Spleen (tissue), 11 donors: ENCODE measurements at regions not wholly inside any gene's neighbourhood (a gene's known extent, or its start where the extent isn't known, plus 50 kb on each side); places are given as distances from the start of the nearest gene placed in this dataset.

Experiments
- DNase-seq: peaks from one replicate; pipeline ENCODE4 v3.0.0-alpha.2; 2020
- H3K27ac ChIP-seq, 8 donors: fragments of 200-600 bp; sonication (generic) in 7 of 8; 1 replicate in 4 of 8; 2 replicates in 4 of 8; pipeline versions ENCODE4 v1.5.0 to v1.8.0; 2016 to 2021; ENCODE audit warnings: inconsistent platforms in 4 of 8, mild to moderate bottlenecking in 4 of 8, moderate library complexity in 1 of 8
- H3K27me3 ChIP-seq, 7 donors: fragments of 200-600 bp; sonication (generic) in 6 of 7; replicated peaks in 1 of 7; 1 replicate in 4 of 7; 2 replicates in 3 of 7; pipeline versions ENCODE4 v1.5.0 to v1.8.0; 2016 to 2021; ENCODE audit warnings: inconsistent platforms in 3 of 7, mild to moderate bottlenecking in 1 of 7
- H3K36me3 ChIP-seq, 6 donors: fragments of 200-600 bp; sonication (generic) in 5 of 6; 1 replicate in 4 of 6; 2 replicates in 2 of 6; pipeline versions ENCODE4 v1.5.0 to v1.8.0; 2016 to 2021; ENCODE audit warnings: inconsistent platforms in 2 of 6
- H3K4me1 ChIP-seq, 6 donors: fragments of 200-600 bp; sonication (generic) in 5 of 6; 1 replicate in 3 of 6; 2 replicates in 3 of 6; pipeline versions ENCODE4 v1.5.0 to v1.8.0; 2016 to 2021; ENCODE audit warnings: inconsistent platforms in 3 of 6
- H3K4me3 ChIP-seq, 8 donors: fragments of 200-600 bp; sonication (generic) in 7 of 8; 1 replicate in 4 of 8; 2 replicates in 4 of 8; pipeline versions ENCODE4 v1.5.0 to v1.8.0; 2016 to 2021; ENCODE audit warnings: inconsistent platforms in 4 of 8, mild to moderate bottlenecking in 4 of 8, moderate library complexity in 2 of 8
- H3K9me3 ChIP-seq, 8 donors: fragments of 200-600 bp; sonication (generic) in 7 of 8; 1 replicate in 4 of 8; 2 replicates in 4 of 8; pipeline versions ENCODE4 v1.5.0 to v1.8.0; 2016 to 2021; ENCODE audit warnings: inconsistent platforms in 4 of 8
- POLR2A ChIP-seq, 3 donors: fragments of 450-650 bp; IDR thresholded peaks; one replicate each; pipeline ENCODE4 v1.5.1; 2017; ENCODE audit warnings: antibody characterized with exemption in 3 of 3, mild to moderate bottlenecking in 1 of 3
- POLR2AphosphoS5 ChIP-seq, 3 donors: sonication (generic); formaldehyde crosslinking; IDR thresholded peaks; one replicate each; pipeline ENCODE4 v1.5.1; 2017; ENCODE audit warnings: antibody characterized with exemption in 3 of 3
- WGBS, 5 donors: extraction: QIAGEN DNeasy Blood & Tissue Kit in 3 of 5; methylation state at CpG; one replicate each; pipeline versions ENCODE4 v1.1.5 to v1.1.7; 2013 to 2018; 5-methylcytosine and 5-hydroxymethylcytosine counted together
- intact Hi-C: fragments of 100-400 bp; cut with DNase I; formaldehyde crosslinking; loops from one replicate; pipeline ENCODE4 v1.15.0; 2023; ENCODE audit warnings: low total_unique reads
- TF ChIP-seq, protein P1 (sequence below), 11 experiments: fragments of 200-600 bp in 7 of 11; fragments of 450-650 bp in 4 of 11; sonication (generic) in 4 of 11; IDR thresholded peaks in 8 of 11; conservative IDR thresholded peaks in 3 of 11; 1 replicate in 7 of 11; 2 replicates in 4 of 11; pipeline versions ENCODE4 v1.4.0 to v1.8.0; 2016 to 2021; ENCODE audit warnings: antibody characterized with exemption in 11 of 11, inconsistent platforms in 4 of 11, mild to moderate bottlenecking in 1 of 11
- donor health status: healthy with polysubstance abuse.
- donor health status: DM: no; HTN: no; CAD: no; lungs with moderate emphysema.
- donor health status: DM: no; HTN: no; CAD: no.
- donor health status: Bipolar disorder and iron deficiency.
- donor health status: healthy.
- donor health status: DM: no; HTN: no; CAD: no.
- donor health status: DM: yes; HTN: yes; CAD: no.

DNA sequence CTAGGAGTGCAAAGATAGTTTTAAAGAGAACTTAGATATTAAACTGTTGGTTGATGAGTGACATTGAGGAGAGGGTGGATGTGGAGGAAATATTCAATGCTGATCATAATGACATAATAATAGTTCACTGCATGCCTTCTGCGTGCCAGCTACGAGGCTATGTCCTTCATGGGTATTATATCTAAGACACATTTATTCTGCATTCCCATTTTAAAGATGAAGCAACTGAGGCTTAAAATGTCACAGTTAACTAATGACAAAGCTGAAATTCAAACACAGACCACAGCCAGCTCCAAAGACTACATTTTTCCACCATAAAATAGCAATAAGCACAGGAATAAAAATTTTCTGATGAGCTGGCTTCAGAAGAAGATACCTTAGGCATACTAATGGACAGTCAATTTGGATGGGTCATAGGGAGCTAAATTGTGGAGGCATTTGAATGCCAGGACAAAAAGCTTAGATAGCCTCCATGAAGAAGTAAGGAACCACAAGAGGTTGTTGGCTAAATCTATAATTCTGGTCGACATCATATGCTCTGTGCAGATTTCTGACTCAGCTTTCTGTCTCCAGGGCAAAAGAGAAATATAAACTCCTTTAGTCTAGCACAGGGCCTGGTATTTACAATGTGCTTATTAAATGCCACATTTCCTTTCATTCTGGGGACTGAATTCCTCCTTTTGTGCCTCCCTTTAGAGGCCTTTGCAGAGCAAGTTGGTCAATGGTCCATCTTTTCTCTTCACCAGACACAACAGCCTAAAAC lies 71.2 kb upstream of the NRIP1 start:
- WGBS, 5 donors: 70 to 77% (median 72%) methylated on average over 3 of the region's 3 CpGs
- intact Hi-C loops: no loop called here

DNA sequence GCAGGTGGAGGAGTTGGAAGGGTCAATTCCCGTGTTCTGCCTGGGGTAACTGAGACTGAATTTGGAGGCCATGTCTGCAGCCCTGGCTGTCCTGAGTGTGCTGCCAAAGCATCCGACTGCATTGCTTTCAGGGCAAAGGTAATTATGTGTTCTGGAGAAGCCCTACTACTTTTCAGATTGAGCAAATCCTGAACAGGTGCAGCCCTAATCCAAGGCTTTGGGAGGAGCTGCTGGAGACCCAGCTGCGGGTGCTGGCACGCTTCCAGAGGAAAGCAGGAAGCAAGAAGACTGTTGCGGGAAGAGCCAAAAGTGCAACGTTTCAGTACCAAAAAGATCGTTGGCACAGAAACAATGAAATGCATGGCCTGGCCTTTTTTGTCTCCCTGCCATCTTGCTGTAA lies 73.7 kb upstream of the NRIP1 start:
- WGBS, 5 donors: 17 to 26% (median 24%) methylated on average over 7 of the region's 7 CpGs
- Histone ChIP-seq H3K4me1 (peaks cover 0 to 28% (median 10%) of the 10 kb centered on the region in 6 donors), H3K9me3 (no peaks in the 10 kb centered on the region), H3K36me3 (no peaks in the 10 kb centered on the region), H3K27ac (no peak overlapping the region), H3K27me3 (peaks cover 0 to 12% (median 0%) of the 10 kb centered on the region in 7 donors), H3K4me3 (no peak overlapping the region)
- no peak for DNase-seq
- TF ChIP-seq POLR2AphosphoS5 (IDR thresholded peaks at IDR 0.05) (no peak), POLR2A (IDR thresholded peaks at IDR 0.05) (no peak)
- TF ChIP-seq, protein P1, sequence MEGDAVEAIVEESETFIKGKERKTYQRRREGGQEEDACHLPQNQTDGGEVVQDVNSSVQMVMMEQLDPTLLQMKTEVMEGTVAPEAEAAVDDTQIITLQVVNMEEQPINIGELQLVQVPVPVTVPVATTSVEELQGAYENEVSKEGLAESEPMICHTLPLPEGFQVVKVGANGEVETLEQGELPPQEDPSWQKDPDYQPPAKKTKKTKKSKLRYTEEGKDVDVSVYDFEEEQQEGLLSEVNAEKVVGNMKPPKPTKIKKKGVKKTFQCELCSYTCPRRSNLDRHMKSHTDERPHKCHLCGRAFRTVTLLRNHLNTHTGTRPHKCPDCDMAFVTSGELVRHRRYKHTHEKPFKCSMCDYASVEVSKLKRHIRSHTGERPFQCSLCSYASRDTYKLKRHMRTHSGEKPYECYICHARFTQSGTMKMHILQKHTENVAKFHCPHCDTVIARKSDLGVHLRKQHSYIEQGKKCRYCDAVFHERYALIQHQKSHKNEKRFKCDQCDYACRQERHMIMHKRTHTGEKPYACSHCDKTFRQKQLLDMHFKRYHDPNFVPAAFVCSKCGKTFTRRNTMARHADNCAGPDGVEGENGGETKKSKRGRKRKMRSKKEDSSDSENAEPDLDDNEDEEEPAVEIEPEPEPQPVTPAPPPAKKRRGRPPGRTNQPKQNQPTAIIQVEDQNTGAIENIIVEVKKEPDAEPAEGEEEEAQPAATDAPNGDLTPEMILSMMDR (IDR thresholded peaks at IDR 0.05 in 8 of 11, conservative IDR thresholded peaks at IDR 0.05 in 3 of 11): no peak
- intact Hi-C loops: no loop called here

More for the DNA sequence above, 71.2 kb upstream of the NRIP1 start:
- Histone ChIP-seq H3K27me3 (peaks cover 0 to 12% (median 0%) of the 10 kb centered on the region in 7 donors), H3K4me3 (no peak overlapping the region), H3K36me3 (no peaks in the 10 kb centered on the region), H3K4me1 (peaks cover 0 to 23% (median 10%) of the 10 kb centered on the region in 6 donors), H3K27ac (no peak overlapping the region), H3K9me3 (no peaks in the 10 kb centered on the region)
- TF ChIP-seq POLR2A (IDR thresholded peaks at IDR 0.05) (no peak), POLR2AphosphoS5 (IDR thresholded peaks at IDR 0.05) (no peak)
- TF ChIP-seq, protein P1 (IDR thresholded peaks at IDR 0.05 in 8 of 11, conservative IDR thresholded peaks at IDR 0.05 in 3 of 11): no peak
- no peak for DNase-seq

DNA sequence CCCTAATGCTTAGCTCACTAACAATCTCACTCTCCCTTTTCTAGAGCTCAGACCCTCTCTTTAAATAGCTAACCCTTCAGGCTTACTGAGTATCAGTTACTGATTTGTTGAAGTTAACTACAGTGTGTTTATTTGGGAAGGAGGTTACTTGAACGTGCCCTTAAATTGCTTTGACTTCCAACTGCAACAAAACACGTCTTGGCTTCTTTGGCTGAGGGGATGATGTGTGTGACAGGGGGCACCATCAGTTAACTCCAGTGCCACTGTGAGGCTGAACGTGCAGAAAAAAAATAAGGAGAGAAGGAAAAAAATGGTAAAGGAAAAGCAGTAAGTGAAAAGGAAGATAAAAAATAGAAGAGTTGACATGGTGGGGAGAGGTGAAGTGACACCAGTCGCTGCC lies 75.1 kb upstream of the NRIP1 start:
- intact Hi-C loops: no loop called here
- 49 to 65% (median 61%) methylated on average over 4 of the region's 4 CpGs for whole genome bisulfite sequencing, 5 donors
- Histone ChIP-seq H3K9me3 (no peaks in the 10 kb centered on the region), H3K27me3 (peaks cover 0 to 12% (median 0%) of the 10 kb centered on the region in 7 donors), H3K4me3 (no peak overlapping the region), H3K4me1 (peaks cover 0 to 19% (median 2%) of the 10 kb centered on the region in 6 donors), H3K36me3 (no peaks in the 10 kb centered on the region), H3K27ac (no peak overlapping the region)
- TF ChIP-seq POLR2A (IDR thresholded peaks at IDR 0.05) (no peak), POLR2AphosphoS5 (IDR thresholded peaks at IDR 0.05) (no peak)
- TF ChIP-seq, protein P1 (IDR thresholded peaks at IDR 0.05 in 8 of 11, conservative IDR thresholded peaks at IDR 0.05 in 3 of 11): no peak
- DNase-seq: no peak

DNA sequence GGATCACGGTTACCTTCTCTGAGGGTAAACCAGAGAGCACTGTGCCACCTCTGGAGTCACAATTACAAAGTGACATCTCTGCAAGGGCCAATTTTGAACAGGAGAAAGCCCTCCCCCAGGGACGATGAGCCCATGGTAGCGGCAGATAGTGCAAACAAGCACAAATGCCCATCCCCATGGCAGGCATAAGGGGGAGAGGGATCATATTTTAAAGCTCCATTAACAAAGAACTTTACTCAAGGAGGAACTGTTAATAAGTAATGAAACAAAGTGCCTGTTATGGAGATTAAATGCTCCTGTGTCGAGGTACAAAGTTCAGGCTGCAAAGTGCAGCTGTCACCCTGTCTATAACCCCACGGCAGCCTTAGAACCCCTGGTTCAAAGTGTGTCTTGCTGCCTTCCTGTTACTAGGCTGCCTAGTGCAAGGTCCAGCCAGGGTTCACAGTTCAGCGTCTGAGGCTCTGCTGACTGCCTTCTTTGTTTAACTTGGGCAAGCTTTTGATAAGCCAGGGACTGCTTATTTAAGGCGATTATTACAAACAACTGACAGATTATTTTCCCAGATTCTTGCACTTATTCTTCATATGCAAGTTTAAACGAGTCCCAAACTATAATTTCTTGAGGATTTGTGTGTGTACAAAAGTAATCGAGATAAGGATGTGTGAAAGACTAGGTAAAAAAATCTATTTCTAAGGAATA lies 75.7 kb upstream of the NRIP1 start:
- Histone ChIP-seq H3K27ac (no peak overlapping the region), H3K4me3 (no peak overlapping the region), H3K4me1 (peaks cover 0 to 13% (median 0%) of the 10 kb centered on the region in 6 donors), H3K36me3 (no peaks in the 10 kb centered on the region), H3K27me3 (peaks cover 0 to 12% (median 0%) of the 10 kb centered on the region in 7 donors), H3K9me3 (no peaks in the 10 kb centered on the region)
- TF ChIP-seq POLR2AphosphoS5 (IDR thresholded peaks at IDR 0.05): no peak
- WGBS, 5 donors: 58 to 69% (median 62%) methylated on average over 9 of the region's 9 CpGs
- intact Hi-C loops: no loop called here
- DNase-seq: no peak
